Stimulated activated CD4-positive, alpha-beta T cell treated with anti-CD3 and anti-CD28 coated beads, TNF-alpha, amount 100 ng/mL, for 1 hour (primary cell): ENCODE measurements at regions not wholly inside any gene's neighbourhood (a gene's known extent, or its start where the extent isn't known, plus 50 kb on each side); places are given as distances from the start of the nearest gene placed in this dataset.
"Not testable (repeated sequence)": the region's sequence is repeated elsewhere in the genome, so short reads cannot be mapped to it uniquely, and the experiment has no call there.

Experiments
- DNase-seq, 3 donors: peaks; one replicate each; pipeline ENCODE4 v3.0.0-alpha.2; 2020; ENCODE audit warnings: low read depth in 3 of 3, low spot score in 1 of 3

DNA sequence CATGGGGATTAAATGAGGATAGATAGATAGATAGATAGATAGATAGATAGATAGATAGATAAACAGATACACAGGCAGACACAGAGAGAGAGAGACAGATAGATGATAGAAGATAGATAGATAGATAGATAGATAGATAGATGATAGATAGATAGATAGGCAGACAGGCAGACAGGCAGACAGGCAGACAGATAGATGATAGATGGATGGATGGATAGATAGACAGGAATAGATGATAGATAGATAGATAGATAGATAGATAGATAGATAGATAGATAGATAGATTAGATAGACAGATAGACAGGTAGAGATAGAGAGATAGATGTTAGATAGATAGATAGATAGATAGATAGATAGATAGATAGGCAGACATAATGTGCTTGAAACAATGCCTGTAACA is 137.3 kb downstream of the MED10 start:
- not testable (repeated sequence) for DNase-seq

DNA sequence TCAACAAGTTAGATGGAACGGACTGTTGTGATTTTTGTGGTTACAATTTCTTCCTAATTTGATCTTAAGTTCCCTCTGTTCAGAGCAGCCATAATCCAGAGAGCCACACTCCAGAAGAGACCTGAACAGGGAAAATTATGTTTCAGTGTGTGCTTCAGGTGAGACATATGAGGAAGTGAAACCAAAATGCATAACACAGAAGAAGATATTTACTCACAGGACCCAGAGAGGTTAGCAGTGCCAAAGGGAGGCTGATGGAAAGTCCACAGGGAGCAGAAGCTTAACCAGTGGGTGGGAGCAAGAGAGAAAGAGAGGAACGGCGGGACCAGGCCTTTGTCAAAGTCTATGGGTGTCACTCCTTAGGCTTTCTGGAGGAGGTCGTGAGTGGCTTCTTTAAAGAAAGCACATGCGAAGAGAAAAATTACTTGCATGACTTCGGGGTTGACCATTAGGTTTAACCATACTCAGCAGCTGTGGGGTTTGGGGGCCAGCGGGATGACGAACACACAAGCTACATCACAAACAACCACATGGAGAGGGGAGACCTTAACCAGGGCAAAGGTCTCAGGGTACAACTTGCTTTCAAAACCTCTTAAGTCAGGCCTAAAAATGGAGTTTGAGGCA is 141.4 kb downstream of the MED10 start:
- no peak for DNase-seq

DNA sequence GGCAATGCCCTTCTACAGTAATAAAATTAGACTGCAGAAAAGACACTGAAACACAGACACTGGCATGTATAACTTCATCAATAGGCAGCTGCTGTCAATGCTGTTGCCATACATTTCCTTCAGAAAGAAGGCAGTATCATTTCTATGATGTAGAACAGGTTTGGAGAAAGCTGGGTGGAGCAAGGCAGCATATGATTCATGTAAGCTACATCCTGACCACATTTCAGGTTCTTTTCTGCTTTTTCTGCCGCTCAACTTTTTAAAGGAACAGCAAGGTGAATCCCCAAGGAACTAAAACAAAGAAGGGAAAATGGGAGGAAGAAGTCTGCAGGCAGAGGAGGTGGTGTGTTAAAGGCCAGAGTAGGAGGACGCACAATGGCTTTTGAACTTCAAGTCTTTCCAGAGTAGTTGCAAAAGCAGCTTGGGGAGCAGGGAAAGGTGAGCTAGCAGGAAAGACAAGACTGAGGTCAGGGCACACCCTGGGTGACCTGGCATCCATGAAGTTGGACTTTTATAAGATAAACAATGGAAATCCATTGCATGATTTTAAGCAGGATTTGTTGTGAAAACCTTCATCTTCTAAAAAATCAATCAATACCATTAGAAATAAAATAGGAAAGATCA is 142.1 kb downstream of the MED10 start:
- DNase-seq: no peak

DNA sequence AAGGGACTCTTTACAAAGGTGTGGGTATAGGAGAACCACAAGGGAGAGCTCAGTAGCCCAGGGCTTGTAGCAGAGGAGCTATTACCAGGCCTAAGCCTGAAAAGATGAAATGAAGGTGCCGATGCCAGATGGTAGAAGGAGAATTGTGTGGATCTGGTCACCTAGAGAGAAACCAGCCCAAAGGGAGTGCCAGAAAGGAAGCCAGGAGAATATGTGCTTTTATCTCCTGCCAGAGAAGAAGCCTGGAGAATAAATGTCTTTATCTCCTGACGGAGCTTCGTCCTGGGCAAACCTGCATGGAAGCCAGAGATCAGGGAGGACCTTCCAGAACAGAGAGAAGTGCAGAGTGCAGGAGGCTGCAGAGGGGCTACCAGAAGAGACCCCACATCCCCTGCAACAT is 142.6 kb downstream of the MED10 start:
- DNase-seq: no peak

DNA sequence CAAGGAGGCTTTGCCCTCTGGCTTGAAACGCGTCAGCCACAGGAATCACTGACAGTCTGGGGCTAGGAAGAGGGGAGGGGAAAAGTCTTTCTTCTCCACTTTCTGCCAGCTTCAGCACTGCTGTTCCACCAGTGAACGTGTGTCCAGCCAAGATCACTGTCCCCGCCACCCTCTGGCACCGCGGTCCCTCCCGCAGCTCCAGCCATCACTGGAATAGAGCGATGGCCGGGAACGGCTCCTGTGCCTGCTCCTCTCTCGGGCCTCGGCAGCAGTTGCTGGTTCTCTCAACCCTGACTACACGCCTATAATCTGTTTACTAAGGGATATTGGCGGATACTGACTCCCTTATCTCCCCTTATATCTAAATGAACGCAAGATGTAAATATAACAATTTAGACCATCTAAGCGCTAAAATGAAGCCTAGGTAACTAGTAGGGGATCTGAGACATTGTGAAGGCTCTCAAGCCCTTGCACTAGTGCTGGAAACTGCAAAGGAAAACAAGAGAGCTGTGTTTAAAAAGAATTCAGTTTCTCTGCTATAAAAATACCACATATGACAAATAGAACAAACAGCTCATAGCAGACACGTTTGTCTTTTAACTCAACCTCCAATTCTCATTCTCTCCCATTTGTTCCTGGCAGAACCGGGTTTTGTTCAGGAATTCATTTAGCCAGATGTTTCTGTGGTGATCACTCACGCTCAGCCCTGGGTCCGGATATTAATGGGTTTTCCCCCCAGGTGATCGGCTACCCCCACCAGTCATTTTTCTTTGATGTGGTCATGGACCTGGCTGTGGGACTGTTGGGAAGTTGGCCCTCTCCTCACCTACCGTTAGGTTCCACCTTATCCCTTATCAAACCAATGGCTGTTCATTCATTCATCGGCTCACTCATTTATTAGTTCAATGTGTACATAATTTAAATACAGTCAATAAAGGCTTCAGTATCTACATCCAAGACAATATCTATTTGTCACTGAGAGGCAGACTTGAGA is 149.8 kb downstream of the MED10 start:
- DNase-seq: no peak

DNA sequence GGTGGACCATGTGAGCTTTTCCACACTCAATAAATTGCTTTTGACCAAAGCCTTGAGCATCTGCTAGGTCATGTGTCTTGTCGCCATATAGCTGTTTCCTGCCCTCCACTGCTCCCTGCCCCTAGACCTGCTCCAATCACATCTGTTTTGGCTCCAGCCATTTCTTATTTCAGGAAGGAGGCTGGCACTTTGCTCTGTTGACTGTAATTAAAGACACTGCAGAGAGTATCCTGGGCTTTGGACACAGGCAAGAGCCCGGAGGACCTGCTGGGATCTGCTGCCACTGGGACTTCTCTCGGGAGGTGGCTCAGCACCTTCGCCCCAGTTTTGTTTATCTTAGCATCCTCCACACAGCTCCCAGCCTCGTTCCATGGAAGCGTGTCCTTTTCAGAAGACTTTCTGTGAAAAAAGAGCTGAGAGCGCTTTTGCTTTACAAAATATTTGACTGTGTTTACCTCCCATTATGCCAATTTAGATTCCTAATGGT is 153.2 kb downstream of the MED10 start:
- no peak for DNase-seq

DNA sequence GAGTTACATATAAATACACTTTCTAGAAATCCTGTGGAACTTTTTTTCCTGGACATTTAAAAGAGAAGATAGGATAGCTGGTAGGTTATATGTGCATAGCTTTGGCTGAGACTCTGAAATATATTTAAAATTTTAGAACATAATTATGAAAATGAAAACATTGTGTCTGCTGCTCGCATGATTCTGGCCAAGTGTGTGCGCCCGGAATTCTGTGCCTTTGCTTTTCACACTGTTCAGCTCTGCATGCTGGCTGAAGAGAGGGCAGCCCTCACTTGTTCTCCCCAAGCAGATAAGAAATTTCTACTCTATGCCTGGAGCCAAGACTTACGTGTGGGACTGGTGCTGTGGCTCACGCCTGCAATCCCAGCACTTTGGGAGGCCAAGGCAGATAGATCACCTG is 153.9 kb downstream of the MED10 start:
- DNase-seq: no peak

DNA sequence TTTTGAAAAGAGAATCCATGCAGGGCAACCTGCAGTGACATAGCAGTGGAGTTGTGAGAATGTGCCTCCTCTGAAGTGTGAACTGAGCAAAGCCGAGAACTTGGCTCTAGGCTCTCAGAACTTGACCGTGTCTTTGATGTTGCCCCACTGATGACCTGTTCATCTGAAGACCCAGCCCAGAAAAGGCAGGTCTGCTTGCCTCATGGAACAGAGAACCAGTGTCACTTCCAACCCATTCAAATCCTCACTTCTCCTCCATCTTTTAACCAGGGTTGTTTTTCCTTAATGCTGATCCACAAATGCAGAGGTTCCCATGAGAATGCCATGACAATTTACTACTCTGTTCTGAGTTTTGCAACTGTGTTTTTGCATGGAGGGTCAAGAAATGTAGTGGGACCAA is 155.4 kb downstream of the MED10 start:
- no peak for DNase-seq

DNA sequence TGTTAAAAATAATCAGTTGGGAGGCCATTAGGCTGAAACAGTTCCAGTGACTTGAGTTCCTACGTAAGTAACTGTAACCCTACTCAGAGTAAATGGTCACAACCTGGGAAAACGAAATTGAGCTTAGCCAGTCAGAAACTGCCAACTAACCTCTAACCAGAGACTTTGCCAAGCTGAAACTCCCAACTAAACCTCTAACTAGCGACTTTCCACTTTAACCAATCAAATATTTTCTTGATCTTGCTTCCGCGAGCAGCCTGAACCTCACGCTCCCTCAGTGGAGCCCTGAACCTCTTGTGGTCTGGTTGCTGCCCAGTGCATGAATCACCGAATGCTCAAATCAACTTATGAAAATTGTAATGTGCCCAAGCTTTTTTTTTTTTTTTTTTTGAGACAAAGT is 156.2 kb downstream of the MED10 start:
- no peak for DNase-seq

DNA sequence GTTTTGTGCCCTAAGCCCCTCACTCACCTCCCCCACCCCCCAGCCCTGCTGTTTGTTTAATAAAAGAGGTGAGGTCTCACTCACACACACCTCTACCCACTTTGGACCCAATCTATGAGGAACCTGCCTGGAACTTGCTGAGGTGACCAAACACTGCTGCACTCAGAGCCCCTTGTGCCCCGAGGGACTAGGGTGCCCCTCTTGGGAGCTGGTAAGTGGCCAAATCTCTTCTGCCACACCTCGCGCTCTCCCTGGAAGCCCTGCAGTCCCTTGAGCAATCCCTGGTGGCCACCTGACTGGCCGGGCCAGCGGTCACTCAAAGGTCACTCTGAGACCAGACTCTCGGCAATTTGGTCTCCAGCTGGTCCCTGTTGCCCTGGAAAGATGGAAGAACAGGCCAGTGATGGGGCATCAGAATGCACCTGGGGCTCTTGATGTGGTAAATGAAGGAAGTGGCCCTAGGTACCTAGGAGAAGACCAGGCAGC is 157.2 kb downstream of the MED10 start:
- DNase-seq: no peak

DNA sequence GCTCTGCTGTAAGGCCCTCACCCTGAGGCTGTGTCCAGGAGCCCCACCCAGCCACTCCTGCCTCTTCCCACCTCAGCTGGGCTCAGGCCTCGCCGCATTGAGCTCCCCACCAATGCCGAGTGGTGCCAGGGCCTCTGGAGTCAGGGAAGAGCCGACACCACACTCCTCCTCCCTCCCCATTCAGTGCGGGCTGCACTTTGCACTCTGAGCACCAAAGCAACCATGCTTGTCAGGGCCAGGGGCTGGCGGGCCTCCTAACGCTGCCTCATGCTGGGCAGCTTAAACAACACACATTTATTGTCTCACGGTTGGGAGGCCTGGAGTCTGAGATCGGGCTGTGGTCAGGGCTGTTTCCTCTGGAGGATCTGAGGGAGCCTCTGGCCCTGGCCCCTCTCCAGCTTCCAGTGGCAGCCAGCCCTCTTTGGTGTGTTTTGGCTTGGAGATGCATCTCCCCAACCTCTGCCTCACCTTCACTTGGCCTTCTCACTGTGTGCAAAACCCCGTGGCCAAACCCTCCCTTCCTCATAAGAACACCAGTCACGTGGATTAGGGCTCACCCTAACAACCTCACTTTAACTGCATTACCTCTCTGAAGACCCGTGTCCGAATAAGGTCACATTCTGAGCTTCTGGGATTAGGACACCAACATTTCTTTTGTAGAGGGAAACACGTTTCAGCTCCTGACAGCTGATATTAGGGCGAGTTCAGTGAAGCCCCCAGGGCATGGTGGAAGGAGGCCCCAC is 157.8 kb downstream of the MED10 start:
- DNase-seq: no peak

DNA sequence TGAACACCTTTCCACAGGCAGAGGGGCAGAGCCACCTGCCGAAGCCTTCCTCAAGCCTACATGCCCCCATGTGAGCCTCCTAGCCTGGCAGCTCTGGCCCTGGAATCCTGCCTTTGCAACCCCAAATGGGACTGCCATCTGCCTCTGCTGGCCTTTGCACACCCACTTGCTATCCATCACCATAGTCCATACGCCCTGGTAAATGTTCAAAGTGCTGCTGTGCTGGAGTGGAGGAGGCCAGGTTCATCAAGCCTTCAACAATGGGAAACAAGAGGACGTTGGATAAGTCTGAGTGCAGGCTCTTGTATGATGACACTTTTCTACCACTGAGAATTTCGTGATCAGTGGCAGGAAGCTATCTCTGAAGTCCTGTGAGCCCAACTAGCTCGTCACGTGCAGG is 159.8 kb downstream of the MED10 start:
- no peak for DNase-seq

DNA sequence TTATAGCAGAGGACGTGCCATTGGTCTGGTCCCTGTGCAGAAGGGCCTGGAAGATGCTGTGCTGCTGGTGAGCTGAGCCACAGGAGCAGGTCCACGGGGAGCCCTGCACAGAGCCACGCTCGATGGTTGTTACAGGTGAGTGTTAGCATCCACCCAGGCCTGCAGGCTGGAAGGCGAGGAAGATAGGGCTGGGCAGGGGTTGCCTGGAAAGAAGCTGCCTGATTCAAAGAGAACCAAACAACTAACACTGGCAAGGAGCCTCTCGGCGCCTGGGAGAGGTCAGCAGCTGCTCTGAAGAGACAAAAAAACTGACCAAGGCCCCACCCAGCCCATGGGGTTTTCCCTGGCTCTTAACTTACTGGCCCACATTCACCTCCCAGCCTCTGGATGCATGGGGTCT is 160.2 kb downstream of the MED10 start:
- no peak for DNase-seq

DNA sequence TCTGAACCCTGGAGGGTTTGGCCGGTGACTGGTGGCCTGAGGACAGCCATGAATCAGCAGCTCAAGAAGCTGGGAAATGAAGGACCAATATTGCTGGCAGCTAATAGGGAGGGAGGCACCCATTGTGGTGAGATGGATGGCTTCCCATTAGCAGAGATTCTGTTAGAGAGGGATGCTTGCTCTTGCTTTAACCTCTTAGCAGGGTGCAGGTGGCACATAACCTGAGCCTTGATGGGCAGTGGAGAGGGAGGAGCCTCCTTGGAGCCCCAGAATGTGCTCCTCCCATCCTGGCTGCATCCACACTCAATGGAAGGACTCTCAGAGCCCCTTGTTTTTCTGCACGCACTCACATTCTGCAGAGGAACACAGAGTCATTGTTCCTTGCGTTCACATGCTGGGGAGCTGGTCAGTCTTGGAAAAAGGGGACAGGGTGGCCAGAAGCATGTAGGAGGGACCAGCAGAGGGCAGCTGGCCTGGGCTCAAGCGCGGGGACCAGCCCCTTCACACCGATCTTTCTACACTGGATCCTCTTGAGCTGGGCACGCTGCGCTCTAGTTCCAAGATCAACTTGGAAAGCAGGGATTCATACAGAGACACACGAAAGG is 161.8 kb downstream of the MED10 start:
- no peak for DNase-seq

DNA sequence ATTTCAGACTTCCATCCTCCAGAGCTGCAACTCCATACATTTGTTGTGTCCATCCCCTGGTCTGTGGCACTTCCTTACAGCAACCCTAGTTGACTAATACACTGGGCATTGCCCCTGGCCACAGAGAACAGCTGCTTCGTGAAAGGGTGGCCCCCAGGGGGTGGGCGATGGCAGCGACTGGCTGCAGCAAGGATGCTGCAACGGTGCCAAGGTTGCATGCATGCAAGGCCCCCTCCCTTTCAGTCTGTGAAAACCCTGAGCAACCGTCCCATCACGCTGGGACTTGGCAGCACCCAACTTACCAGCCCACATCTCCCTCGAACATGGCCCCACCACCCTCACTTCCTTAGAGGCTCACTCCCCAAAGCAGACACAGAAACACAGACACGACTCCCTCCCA is 162.5 kb downstream of the MED10 start:
- no peak for DNase-seq

DNA sequence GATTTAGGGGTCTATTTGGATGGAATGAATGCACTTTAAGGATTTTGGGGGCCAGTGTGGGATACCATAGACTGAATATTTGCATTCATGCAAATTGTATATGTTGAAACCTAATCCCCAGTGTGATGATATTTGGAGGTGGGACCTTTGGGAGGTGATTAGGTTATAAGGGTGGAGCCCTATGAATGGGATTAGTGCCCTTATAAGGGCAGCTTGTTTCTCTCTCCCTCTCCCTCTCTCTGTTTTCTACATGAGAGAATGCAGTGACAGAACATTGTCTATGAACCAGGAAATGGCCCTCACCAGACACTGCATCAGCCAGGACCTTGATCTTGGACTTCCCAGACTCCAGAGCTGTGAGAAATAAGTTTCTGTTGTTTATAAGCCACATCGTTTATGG is 166.1 kb downstream of the MED10 start:
- DNase-seq: no peak

DNA sequence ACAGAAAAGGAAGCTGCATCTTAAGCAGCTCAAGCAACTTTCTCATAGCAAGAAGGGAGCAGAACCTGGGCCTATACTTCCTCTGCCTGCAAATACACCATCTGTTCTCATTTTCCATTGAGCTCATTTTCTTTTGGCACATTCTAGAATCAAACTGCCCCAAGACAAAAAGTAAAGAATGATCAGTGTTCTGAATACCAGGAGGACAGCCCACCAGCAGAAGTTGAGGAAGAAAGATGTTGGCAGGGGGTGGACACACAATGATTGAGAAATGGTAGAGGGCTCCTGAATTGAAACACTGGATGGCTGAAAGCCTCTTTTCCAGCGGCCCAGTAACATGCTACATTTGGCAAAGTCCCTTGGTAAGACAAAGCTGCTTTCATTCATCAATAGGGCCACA is 171.8 kb downstream of the MED10 start:
- no peak for DNase-seq

DNA sequence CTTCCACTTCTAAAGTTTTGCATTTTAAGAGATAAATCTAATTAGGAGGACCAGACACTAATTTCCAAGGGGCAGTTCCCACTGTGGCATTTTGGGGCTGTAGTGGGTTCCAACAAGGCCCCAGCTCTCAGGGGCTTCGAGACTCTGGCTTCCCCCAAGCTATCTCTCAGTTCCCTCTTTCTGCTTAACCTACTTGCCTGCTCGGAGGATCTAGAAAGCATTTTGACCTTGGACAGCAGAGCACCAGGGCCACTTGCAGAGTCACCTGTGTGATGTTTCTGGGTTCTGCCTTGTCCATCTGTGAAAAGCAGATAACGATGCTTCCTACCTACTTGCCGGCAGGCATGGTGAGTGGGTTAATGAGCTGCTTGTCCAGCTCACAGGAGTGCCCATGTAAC is 175.4 kb downstream of the MED10 start:
- DNase-seq: no peak

DNA sequence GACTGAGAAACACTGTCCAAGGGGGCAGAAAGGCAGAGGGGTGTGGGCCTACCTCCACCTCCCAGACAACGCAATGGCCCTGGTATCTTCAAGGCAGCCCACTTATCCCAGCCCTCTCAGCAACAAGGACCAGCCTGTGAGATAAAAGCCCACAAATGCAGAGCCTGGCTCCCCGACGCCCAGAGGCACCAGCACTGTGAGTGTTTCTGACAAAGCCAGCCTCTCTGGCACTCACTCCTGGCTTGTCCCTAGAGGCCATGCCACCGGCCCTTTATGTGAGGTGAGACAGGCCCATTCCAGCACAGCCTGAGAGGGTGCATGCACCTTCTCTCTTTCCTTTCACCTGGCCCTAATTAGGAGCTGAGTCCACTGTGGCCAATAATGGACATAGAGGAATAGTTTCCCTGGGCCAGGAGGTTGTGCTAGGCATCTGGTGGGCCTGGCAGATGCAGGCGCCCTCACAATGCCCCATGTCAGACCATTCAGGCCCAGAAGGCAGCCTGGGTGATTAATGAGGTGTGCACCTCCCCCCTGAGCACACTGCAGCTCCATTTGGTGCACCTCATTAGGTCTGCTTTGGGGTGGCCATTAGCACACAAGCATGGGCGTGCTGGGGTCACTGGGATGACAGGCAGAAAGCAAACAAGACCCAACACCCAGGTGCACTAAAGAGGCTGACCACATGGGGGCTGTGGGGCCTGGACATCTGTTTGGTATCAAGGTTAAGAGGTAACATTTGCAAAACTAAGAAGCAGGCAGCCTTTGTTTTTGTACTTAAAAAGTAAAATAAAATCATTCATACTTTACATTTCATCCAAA is 176.0 kb downstream of the MED10 start:
- DNase-seq: no peak

DNA sequence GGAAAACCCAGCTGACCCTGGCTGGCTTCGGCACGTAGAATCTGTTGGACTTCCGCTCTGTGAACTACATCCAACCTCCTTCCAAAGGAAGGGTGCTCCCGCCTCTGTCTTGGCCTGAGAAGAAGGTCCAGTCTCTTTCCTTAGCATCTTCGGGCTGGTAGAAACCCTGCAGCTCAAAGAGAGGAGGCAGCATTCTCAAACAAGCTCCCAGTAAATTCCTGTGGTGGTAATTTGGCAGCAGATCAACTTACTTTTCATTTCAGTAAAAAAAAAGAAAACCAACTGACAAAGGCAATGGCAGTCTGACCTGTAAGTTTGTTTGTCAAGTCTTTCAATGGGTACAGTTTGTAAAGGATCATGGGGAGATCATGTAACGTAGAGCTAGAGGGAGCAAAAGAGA is 176.7 kb downstream of the MED10 start:
- DNase-seq: no peak
